ENCODE measurements at regions not wholly inside any gene's neighbourhood (a gene's known extent, or its start where the extent isn't known, plus 50 kb on each side); places are given as distances from the start of the nearest gene placed in this dataset.

- Histone ChIP-seq H3K27ac (no peak overlapping the region), H3K27me3 (peaks cover 5% of the 10 kb centered on the region), H3K9me3 (no peaks in the 10 kb centered on the region), H3K4me3 (ENCODE audit: low read depth in 1 of 2, low read length in 1 of 2) (no peak overlapping the region), H3K4me1 (ENCODE audit: control insufficient read depth in 1 of 2, insufficient read depth in 1 of 2, low read depth in 1 of 2, low read length in 1 of 2) (no peaks in the 10 kb centered on the region), H3K36me3 (no peaks in the 10 kb centered on the region)
- TF ChIP-seq, protein P1, sequence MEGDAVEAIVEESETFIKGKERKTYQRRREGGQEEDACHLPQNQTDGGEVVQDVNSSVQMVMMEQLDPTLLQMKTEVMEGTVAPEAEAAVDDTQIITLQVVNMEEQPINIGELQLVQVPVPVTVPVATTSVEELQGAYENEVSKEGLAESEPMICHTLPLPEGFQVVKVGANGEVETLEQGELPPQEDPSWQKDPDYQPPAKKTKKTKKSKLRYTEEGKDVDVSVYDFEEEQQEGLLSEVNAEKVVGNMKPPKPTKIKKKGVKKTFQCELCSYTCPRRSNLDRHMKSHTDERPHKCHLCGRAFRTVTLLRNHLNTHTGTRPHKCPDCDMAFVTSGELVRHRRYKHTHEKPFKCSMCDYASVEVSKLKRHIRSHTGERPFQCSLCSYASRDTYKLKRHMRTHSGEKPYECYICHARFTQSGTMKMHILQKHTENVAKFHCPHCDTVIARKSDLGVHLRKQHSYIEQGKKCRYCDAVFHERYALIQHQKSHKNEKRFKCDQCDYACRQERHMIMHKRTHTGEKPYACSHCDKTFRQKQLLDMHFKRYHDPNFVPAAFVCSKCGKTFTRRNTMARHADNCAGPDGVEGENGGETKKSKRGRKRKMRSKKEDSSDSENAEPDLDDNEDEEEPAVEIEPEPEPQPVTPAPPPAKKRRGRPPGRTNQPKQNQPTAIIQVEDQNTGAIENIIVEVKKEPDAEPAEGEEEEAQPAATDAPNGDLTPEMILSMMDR (IDR thresholded peaks at IDR 0.05) = no peak
Measured at GRCh38 chr5:175579742-175580432, 78.0 kb upstream of the HRH2 start.

DNA sequence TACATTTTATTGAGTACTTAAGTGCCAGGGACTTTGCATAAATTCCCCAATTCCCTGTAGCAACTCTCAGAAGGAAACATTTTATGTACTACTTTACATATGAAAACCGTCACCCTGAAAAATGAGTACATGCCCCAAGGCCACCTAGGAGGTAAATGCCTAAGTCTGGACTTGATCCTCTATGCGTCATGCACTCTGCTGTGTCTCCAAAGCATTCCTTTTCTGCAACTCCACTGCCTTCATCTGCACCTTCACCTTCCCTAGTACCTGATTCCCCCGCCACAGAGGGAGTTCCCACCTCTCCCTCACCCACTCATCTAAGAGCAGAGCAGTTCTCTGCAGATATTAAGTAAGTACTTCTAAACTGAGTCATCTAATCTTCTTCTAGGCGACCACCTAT is 75.2 kb upstream of the HRH2 start:
- H3K9me3 ChIP-seq = no peaks in the 10 kb centered on the region
- no peak overlapping the region for H3K4me3 ChIP-seq (ENCODE audit: low read depth in 1 of 2, low read length in 1 of 2)
- TF ChIP-seq, protein P1 (IDR thresholded peaks at IDR 0.05) = no peak
- H3K27ac ChIP-seq = no peak overlapping the region
- H3K27me3 ChIP-seq = peaks cover 23% of the 10 kb centered on the region
- H3K36me3 ChIP-seq = no peaks in the 10 kb centered on the region
- no peaks in the 10 kb centered on the region for H3K4me1 ChIP-seq (ENCODE audit: control insufficient read depth in 1 of 2, insufficient read depth in 1 of 2, low read depth in 1 of 2, low read length in 1 of 2)

DNA sequence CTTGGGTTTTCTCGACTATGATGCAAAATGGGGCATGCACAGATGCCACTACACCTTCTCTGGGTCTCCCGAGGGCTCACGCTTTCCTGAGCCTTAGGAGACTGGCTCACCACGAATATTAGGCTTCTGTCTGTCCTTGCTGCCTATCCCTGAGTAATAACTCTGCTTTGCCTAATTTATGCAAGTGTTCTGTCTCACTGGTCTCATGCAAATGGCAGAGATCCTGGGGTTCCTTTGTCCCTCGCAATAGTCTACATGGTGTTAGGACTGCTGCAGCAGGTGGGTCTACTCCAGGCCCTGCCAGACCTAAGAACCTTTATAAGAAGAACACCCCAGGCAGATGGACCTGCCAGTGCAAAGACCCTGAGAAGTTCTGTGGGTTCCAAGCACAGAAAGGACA is 72.3 kb upstream of the HRH2 start:
- Histone ChIP-seq H3K9me3 (no peaks in the 10 kb centered on the region), H3K4me1 (ENCODE audit: control insufficient read depth in 1 of 2, insufficient read depth in 1 of 2, low read depth in 1 of 2, low read length in 1 of 2) (peaks cover 3 to 4% of the 10 kb centered on the region in 2 experiments), H3K27me3 (peaks cover 35% of the 10 kb centered on the region), H3K4me3 (ENCODE audit: low read depth in 1 of 2, low read length in 1 of 2) (no peak overlapping the region), H3K36me3 (no peaks in the 10 kb centered on the region), H3K27ac (no peak overlapping the region)
- TF ChIP-seq, protein P1 (IDR thresholded peaks at IDR 0.05) = no peak

DNA sequence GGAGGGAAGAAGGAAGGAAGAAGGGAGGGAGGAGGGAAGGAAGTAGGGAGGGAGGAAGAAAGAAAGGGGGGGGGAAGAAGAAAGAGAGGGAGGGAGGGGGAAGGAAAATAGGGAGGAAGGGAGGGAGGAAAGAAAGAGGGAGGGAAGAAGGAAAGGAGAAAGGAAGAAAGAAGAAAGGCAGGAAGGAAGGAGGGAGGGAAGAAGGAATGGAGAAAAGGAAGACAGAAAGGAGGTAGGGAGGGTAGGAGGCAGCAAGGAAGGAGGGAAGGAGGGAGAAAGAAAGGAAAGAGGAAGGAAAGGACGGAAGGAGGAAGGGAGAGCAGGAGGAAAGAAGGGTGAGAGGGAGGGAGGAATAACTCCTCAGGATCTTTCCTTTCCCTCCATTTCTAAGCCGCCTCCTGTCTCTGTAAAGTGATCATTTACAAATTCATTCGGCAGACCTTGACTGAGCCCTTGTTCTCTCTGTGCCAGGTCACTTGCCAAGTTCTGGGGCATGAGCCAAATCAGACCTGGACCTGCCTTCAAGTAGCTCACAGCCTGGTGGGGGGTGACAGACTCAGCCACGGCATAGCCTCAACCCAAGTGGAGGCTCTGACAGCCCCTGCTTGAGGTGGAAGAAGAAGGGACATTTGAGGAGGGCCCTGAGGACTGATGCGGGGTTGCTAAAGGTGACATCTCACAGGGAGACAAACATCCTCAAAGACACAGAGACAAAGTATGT is 69.0 kb upstream of the HRH2 start:
- Histone ChIP-seq H3K4me3 (ENCODE audit: low read depth in 1 of 2, low read length in 1 of 2) (no peak overlapping the region), H3K4me1 (ENCODE audit: control insufficient read depth in 1 of 2, insufficient read depth in 1 of 2, low read depth in 1 of 2, low read length in 1 of 2) (peaks cover 3 to 5% of the 10 kb centered on the region in 2 experiments), H3K36me3 (no peaks in the 10 kb centered on the region), H3K27ac (no peak overlapping the region), H3K9me3 (no peaks in the 10 kb centered on the region), H3K27me3 (peaks cover 35% of the 10 kb centered on the region)
- TF ChIP-seq, protein P1 (IDR thresholded peaks at IDR 0.05) = no peak

- H3K27ac ChIP-seq = no peak overlapping the region
- no peak overlapping the region for H3K4me3 ChIP-seq (ENCODE audit: low read depth in 1 of 2, low read length in 1 of 2)
- peaks cover 3 to 5% of the 10 kb centered on the region in 2 experiments for H3K4me1 ChIP-seq (ENCODE audit: control insufficient read depth in 1 of 2, insufficient read depth in 1 of 2, low read depth in 1 of 2, low read length in 1 of 2)
- H3K27me3 ChIP-seq = peaks cover 38% of the 10 kb centered on the region
- H3K36me3 ChIP-seq = no peaks in the 10 kb centered on the region
- H3K9me3 ChIP-seq = no peaks in the 10 kb centered on the region
- TF ChIP-seq, protein P1 (IDR thresholded peaks at IDR 0.05) = no peak
Measured at GRCh38 chr5:175589714-175590113, 68.2 kb upstream of the HRH2 start.
